BLaER1 (cell line): ENCODE measurements at regions not wholly inside any gene's neighbourhood (a gene's known extent, or its start where the extent isn't known, plus 50 kb on each side); places are given as distances from the start of the nearest gene placed in this dataset.

Experiments used
- H3K27ac ChIP-seq: shearing (Covaris generic); formaldehyde crosslinking; 2 replicates; pipeline ENCODE4 v1.8.1; 2022
- H3K27me3 ChIP-seq: shearing (Covaris generic); formaldehyde crosslinking; 2 replicates; pipeline ENCODE4 v1.8.1; 2022
- H3K36me3 ChIP-seq: shearing (Covaris generic); formaldehyde crosslinking; 2 replicates; pipeline ENCODE4 v1.8.1; 2022
- H3K4me1 ChIP-seq: shearing (Covaris generic); formaldehyde crosslinking; 2 replicates; pipeline ENCODE4 v1.8.1; 2022
- H3K4me2 ChIP-seq: shearing (Covaris generic); formaldehyde crosslinking; 2 replicates; pipeline ENCODE4 v1.8.1; 2022
- H3K4me3 ChIP-seq: shearing (Covaris generic); formaldehyde crosslinking; 2 replicates; pipeline ENCODE4 v1.8.1; 2022
- H3K9ac ChIP-seq: shearing (Covaris generic); formaldehyde crosslinking; 2 replicates; pipeline ENCODE4 v1.8.1; 2022
- H3K9me3 ChIP-seq: shearing (Covaris generic); formaldehyde crosslinking; 2 replicates; pipeline ENCODE4 v1.8.1; 2022
- H4K20me1 ChIP-seq: shearing (Covaris generic); formaldehyde crosslinking; 2 replicates; pipeline ENCODE4 v1.8.1; 2022
- Cebpa-rat ChIP-seq: shearing (Covaris generic); IDR thresholded peaks from 2 replicates; pipeline ENCODE4 v1.8.1; 2022

DNA sequence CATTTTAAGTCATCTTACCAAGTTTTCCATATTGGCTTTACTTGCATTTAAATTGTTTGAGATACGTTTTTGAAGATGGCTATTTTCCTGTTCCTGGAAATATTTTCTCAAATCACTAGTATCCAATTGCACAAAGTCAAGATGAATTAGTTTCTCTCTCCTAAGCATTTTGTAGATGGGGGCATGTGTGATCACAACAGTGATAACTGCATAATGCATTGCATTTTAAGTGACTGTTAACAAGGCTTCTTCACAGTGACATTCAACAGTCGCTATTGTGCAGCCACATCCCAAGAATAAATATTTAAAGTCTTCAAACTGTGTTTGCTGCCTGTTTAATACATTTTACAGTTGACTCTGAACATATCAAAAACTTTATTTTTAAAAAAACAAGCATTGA, 694.2 kb upstream of the CDH7 start:
- H3K27ac ChIP-seq: no peak overlapping the region
- no peak overlapping the region for H3K4me3 ChIP-seq
- H3K27me3 ChIP-seq: no peaks in the 10 kb centered on the region
- H3K9ac ChIP-seq: no peak overlapping the region
- no peaks in the 10 kb centered on the region; the same call in 1 of the 2 replicates for H3K9me3 ChIP-seq
- no peak overlapping the region for H3K4me2 ChIP-seq
- H3K4me1 ChIP-seq: peaks cover 5% of the 10 kb centered on the region; the same call in 1 of the 2 replicates
- no peaks in the 10 kb centered on the region for H3K36me3 ChIP-seq
- no peak for TF ChIP-seq Cebpa-rat
- no peaks in the 10 kb centered on the region for H4K20me1 ChIP-seq

DNA sequence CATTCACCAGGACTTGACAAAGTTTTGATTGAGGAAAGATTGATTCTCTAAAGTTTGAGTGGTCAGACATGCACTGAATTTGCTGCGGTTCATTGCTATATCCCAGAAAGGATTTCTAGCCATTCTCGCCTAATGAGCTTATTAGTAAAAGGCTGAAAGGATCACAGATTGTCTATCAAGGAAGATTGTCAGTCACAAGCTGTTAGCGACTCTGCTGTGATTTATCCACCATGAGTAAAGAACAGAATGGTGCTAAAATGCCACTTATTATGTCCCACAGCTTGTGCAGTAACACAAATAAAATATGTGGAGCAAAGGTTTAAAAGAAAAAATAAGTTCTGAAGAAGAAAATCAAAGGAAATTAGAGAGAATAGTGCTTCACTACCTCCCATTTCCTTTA, 701.2 kb upstream of the CDH7 start:
- H3K9me3 ChIP-seq: no peaks in the 10 kb centered on the region
- no peak for TF ChIP-seq Cebpa-rat
- no peak overlapping the region for H3K9ac ChIP-seq
- no peak overlapping the region for H3K4me2 ChIP-seq
- no peaks in the 10 kb centered on the region for H3K4me1 ChIP-seq
- no peaks in the 10 kb centered on the region for H3K36me3 ChIP-seq
- no peaks in the 10 kb centered on the region for H3K27me3 ChIP-seq
- H3K4me3 ChIP-seq: no peak overlapping the region
- H3K27ac ChIP-seq: no peak overlapping the region
- no peaks in the 10 kb centered on the region for H4K20me1 ChIP-seq

DNA sequence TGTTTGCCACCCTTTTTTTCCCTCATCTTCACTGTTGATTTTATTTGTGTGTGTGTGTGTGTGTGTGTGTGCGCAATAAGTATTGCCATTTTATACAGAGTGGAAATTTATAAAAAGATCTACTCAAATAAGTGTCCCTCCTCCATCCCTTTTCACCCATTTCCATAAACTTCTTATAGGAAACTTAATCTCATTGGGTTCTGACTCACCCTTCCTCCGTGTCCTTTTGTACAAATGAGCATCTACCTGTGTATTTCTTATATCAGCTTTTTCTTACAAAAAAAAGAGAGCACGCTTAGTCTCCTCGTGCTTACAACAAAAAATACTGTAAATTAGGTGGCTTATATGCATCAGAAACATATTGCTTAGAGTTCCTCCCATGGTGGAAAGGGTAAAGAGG, 711.2 kb upstream of the CDH7 start:
- no peak overlapping the region for H3K4me3 ChIP-seq
- no peak for TF ChIP-seq Cebpa-rat
- H3K9ac ChIP-seq: no peak overlapping the region
- no peaks in the 10 kb centered on the region for H3K9me3 ChIP-seq
- H3K4me2 ChIP-seq: no peak overlapping the region
- H3K27ac ChIP-seq: no peak overlapping the region
- no peaks in the 10 kb centered on the region for H3K4me1 ChIP-seq
- H3K36me3 ChIP-seq: no peaks in the 10 kb centered on the region
- H3K27me3 ChIP-seq: no peaks in the 10 kb centered on the region
- H4K20me1 ChIP-seq: no peaks in the 10 kb centered on the region

DNA sequence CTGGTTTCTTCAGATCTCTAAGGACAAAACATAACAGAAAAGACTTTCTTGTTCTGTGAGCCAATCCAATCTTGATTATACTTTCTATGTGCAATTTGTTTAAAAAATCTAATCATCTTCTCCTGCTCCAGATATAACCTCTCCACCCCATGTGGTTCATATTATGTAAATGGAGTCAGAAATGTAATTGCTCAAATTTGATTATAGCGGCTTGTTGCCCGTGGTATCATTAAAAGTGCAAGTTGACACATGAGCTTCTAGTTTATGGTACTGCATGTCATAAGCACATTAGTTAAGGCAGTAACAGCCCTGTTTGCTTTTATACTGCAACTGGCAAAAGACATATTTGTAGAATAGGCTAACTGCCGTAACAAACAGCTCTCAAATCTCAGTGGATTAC, 715.1 kb upstream of the CDH7 start:
- Histone ChIP-seq H3K9me3 (no peaks in the 10 kb centered on the region), H3K4me2 (no peak overlapping the region), H3K27ac (no peak overlapping the region), H3K4me3 (no peak overlapping the region), H4K20me1 (no peaks in the 10 kb centered on the region), H3K4me1 (no peaks in the 10 kb centered on the region), H3K9ac (no peak overlapping the region), H3K36me3 (no peaks in the 10 kb centered on the region), H3K27me3 (no peaks in the 10 kb centered on the region)
- TF ChIP-seq Cebpa-rat: no peak

DNA sequence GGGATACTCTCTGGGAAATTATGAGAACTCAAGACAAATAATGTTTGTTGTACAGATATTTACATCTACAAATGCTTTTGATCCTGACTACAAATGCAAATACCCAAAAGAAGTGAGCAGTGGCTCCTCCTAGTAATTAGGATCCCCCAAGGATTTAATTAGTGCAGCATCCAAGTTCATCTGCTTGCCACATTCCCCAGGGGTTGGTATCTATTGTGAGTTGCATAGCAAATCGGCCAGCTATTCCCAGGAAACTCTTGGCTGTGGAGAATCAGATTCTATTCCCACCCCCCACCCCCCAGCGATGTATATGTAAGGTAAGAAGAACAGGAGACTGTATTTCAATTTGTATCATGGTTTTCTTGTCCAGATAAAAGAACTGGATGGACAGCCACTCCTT, 725.1 kb upstream of the CDH7 start:
- Histone ChIP-seq H3K4me3 (no peak overlapping the region), H4K20me1 (no peaks in the 10 kb centered on the region)
- no peak for TF ChIP-seq Cebpa-rat

DNA sequence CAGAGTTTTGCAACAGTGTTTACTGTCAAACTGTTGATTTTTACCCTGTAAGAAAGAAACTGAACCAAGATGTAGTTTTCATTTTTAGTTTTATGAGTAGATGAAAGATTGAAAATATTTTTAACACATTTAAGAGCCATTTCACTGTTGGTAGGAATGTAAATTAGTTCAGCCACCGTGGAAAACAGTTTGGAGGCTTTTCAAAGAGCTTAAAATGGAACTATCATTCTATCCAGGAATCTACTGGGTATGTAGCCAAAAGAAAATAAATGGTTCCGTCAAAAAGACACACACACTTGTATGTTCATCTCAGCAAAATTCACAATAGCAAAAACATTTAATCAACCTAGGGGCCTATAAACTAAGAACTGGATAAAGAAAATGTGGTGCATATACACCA, 729.8 kb upstream of the CDH7 start:
- TF ChIP-seq Cebpa-rat: no peak
- H4K20me1 ChIP-seq: no peaks in the 10 kb centered on the region

More for the DNA sequence above, 725.1 kb upstream of the CDH7 start:
- Histone ChIP-seq H3K4me2 (no peak overlapping the region), H3K36me3 (no peaks in the 10 kb centered on the region), H3K9ac (no peak overlapping the region), H3K27ac (no peak overlapping the region), H3K27me3 (no peaks in the 10 kb centered on the region), H3K4me1 (no peaks in the 10 kb centered on the region), H3K9me3 (no peaks in the 10 kb centered on the region; the same call in 1 of the 2 replicates)

GRCh38 chr18:65018184-65018583, 732.6 kb upstream of the CDH7 start:
- Histone ChIP-seq H3K9me3 (no peaks in the 10 kb centered on the region), H3K4me2 (no peak overlapping the region), H4K20me1 (no peaks in the 10 kb centered on the region), H3K9ac (no peak overlapping the region), H3K36me3 (no peaks in the 10 kb centered on the region), H3K4me1 (no peaks in the 10 kb centered on the region), H3K27me3 (no peaks in the 10 kb centered on the region), H3K4me3 (no peak overlapping the region), H3K27ac (no peak overlapping the region)
- TF ChIP-seq Cebpa-rat: no peak

More for the DNA sequence above, 729.8 kb upstream of the CDH7 start:
- Histone ChIP-seq H3K4me3 (no peak overlapping the region), H3K9ac (no peak overlapping the region), H3K27ac (no peak overlapping the region), H3K27me3 (no peaks in the 10 kb centered on the region), H3K36me3 (no peaks in the 10 kb centered on the region), H3K4me2 (no peak overlapping the region), H3K9me3 (no peaks in the 10 kb centered on the region; the same call in 1 of the 2 replicates), H3K4me1 (no peaks in the 10 kb centered on the region)

DNA sequence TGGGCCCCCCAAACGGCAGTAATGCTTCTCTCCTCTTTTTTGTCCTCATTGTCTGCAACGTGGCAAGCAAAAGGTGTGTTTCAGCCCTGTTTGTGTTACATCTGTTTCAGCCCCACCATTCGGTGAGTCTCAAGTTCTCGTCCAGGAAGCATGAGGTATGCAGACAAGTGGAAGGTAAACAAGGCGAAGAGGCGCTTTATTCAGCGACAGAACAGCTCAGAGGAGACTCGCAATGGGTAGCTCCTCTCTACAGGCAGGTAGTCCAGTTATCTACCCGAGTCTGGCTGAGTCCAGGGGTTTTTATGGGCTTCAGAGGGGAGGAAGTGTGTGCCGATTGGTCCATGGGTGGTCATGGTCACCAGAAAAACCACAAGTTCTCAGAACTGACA, 733.4 kb upstream of the CDH7 start:
- H3K4me2 ChIP-seq: no peak overlapping the region
- no peaks in the 10 kb centered on the region for H3K9me3 ChIP-seq
- H3K36me3 ChIP-seq: no peaks in the 10 kb centered on the region
- H3K4me3 ChIP-seq: no peak overlapping the region
- no peaks in the 10 kb centered on the region for H4K20me1 ChIP-seq
- no peaks in the 10 kb centered on the region for H3K4me1 ChIP-seq
- no peaks in the 10 kb centered on the region for H3K27me3 ChIP-seq
- no peak for TF ChIP-seq Cebpa-rat
- no peak overlapping the region for H3K9ac ChIP-seq
- no peak overlapping the region for H3K27ac ChIP-seq

- no peak for TF ChIP-seq Cebpa-rat
- Histone ChIP-seq H3K27ac (no peak overlapping the region), H3K9me3 (no peaks in the 10 kb centered on the region)
These were observed 734.0 kb upstream of the CDH7 start for GRCh38 chr18:65016631-65017371.

DNA sequence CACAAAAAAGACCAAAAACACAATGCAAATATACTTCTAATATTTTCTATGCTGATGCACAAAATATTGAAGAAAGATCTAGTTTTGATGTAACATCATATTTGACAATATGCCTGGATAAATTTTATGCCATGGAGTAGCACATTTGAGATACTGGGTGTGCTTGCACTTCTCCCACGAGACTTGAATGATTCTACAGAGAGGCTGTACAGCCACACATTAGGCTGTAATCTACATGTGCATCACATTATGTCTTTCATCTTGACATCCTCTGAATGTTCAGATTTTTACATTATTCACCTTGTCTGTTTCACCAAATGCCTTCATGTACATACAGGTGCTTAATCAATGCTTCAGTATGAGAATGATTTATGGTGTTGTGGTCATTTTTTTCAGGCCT, 756.4 kb upstream of the CDH7 start:
- no peak overlapping the region for H3K4me3 ChIP-seq
- H3K27me3 ChIP-seq: no peaks in the 10 kb centered on the region
- no peak overlapping the region for H3K9ac ChIP-seq
- H3K36me3 ChIP-seq: no peaks in the 10 kb centered on the region
- no peak overlapping the region for H3K4me2 ChIP-seq
- H3K9me3 ChIP-seq: no peaks in the 10 kb centered on the region
- no peak for TF ChIP-seq Cebpa-rat
- peaks cover 10% of the 10 kb centered on the region for H3K4me1 ChIP-seq
- no peak overlapping the region for H3K27ac ChIP-seq
- H4K20me1 ChIP-seq: no peaks in the 10 kb centered on the region

More at GRCh38 chr18:65016631-65017371, 734.0 kb upstream of the CDH7 start:
- H3K4me1 ChIP-seq: no peaks in the 10 kb centered on the region
- H3K4me3 ChIP-seq: no peak overlapping the region
- no peaks in the 10 kb centered on the region for H3K27me3 ChIP-seq
- no peak overlapping the region for H3K9ac ChIP-seq
- no peaks in the 10 kb centered on the region for H3K36me3 ChIP-seq
- H3K4me2 ChIP-seq: no peak overlapping the region
- H4K20me1 ChIP-seq: no peaks in the 10 kb centered on the region

DNA sequence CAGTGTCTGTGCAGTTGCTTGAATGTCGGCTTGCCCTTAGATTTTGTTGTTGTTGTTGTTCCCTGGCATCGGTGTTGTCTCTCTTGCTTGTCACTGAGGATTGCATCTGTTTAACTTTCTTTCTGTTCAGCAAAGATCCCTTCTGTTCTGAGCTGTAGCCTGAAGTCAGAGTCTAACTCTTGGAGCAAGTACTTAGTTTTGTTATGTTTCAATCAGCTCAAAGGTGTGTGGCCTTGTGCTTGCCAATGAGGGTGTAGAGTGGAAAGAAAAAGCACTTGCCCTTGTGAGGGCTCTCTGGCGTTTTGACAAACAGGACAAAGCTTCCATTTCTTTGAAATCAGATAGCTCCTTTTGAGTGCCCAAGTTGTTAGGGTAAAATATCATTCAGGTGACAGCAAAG, 757.1 kb upstream of the CDH7 start:
- Histone ChIP-seq H3K27me3 (no peaks in the 10 kb centered on the region), H3K4me1 (peaks cover 16% of the 10 kb centered on the region), H3K4me2 (no peak overlapping the region), H3K9me3 (no peaks in the 10 kb centered on the region), H3K9ac (no peak overlapping the region), H3K36me3 (no peaks in the 10 kb centered on the region), H4K20me1 (no peaks in the 10 kb centered on the region), H3K27ac (no peak overlapping the region), H3K4me3 (no peak overlapping the region)
- TF ChIP-seq Cebpa-rat: no peak
